Right cardiac atrium (tissue), 5 donors: ENCODE measurements at regions not wholly inside any gene's neighbourhood (a gene's known extent, or its start where the extent isn't known, plus 50 kb on each side); places are given as distances from the start of the nearest gene placed in this dataset.
"Not testable (repeated sequence)": the region's sequence is repeated elsewhere in the genome, so short reads cannot be mapped to it uniquely, and the experiment has no call there.

Source experiments
- ATAC-seq, 2 donors: fragments of 200-7000 bp; cut with Tn5 transposase; one replicate each; pipeline versions ENCODE4 v1.8.0 to v1.9.1; 2020; ENCODE audit warnings: moderate library complexity in 2 of 2, mild to moderate bottlenecking in 1 of 2
- DNase-seq, 3 donors: peaks; one replicate each; pipeline ENCODE4 v3.0.0-alpha.2; 2020
- H3K27ac ChIP-seq: one replicate; pipeline ENCODE4 v1.5.1; 2013; ENCODE audit warnings: mild to moderate bottlenecking, low read length, control low read depth, moderate library complexity
- H3K27me3 ChIP-seq: one replicate; pipeline ENCODE4 v1.6.1; 2013; ENCODE audit not compliant: control insufficient read depth, insufficient read depth
- H3K4me1 ChIP-seq: one replicate; pipeline ENCODE4 v1.6.1; 2013; ENCODE audit warnings: low read length; ENCODE audit not compliant: control insufficient read depth, insufficient read depth
- H3K4me3 ChIP-seq: one replicate; pipeline ENCODE4 v1.5.1; 2013; ENCODE audit warnings: low read length, control low read depth
- H3K9me3 ChIP-seq: one replicate; pipeline ENCODE4 v1.6.1; 2013; ENCODE audit warnings: low read length; ENCODE audit not compliant: control insufficient read depth
- WGBS: extraction: QIAGEN DNeasy Blood & Tissue Kit; methylation state at CpG from one replicate; pipeline ENCODE4 v1.1.7; 2013; 5-methylcytosine and 5-hydroxymethylcytosine counted together
- intact Hi-C, 4 donors: fragments of 100-400 bp; cut with DNase I; formaldehyde crosslinking; loops; one replicate each; pipeline versions ENCODE4 v1.11.0 to v1.14.0; 2022 to 2023
- donor health status: healthy with polysubstance abuse.
- donor health status: DM: no; HTN: yes; CAD: no.
- donor health status: DM: no; HTN: no; CAD: no.
- donor health status: DM: no; HTN: yes; CAD: no; lungs with severe emphysema.
- donor health status: DM: yes; HTN: yes; CAD: no.

- no peaks in the 10 kb centered on the region for H3K4me1 ChIP-seq
- H3K27me3 ChIP-seq: no peaks in the 10 kb centered on the region
- H3K27ac ChIP-seq: no peak overlapping the region
- 73% methylated on average over 5 of the region's 5 CpGs for WGBS
- peaks cover 4% of the 10 kb centered on the region for H3K9me3 ChIP-seq
- no peak overlapping the region for H3K4me3 ChIP-seq
- intact Hi-C loops: no loop called here
- no peak for DNase-seq
- no peak for ATAC-seq
These were observed 1239.1 kb downstream of the CDH12 start for GRCh38 chr5:21613971-21614488.

GRCh38 chr5:21603796-21604195, 1249.3 kb downstream of the CDH12 start:
- WGBS: 51% methylated on average over 2 of the region's 2 CpGs
- no peak for DNase-seq
- intact Hi-C loops: no loop called here
- H3K27ac ChIP-seq: no peak overlapping the region
- H3K27me3 ChIP-seq: no peaks in the 10 kb centered on the region
- H3K4me1 ChIP-seq: no peaks in the 10 kb centered on the region
- H3K9me3 ChIP-seq: peaks cover 2% of the 10 kb centered on the region
- no peak overlapping the region for H3K4me3 ChIP-seq
- ATAC-seq: no peak

- 93% methylated on average over 2 of the region's 2 CpGs for WGBS
- no peak overlapping the region for H3K4me3 ChIP-seq
- H3K4me1 ChIP-seq: no peaks in the 10 kb centered on the region
- intact Hi-C loops: no loop called here
- DNase-seq (no peak), ATAC-seq (no peak)
- H3K27me3 ChIP-seq: no peaks in the 10 kb centered on the region
- H3K9me3 ChIP-seq: peaks cover 3% of the 10 kb centered on the region
- no peak overlapping the region for H3K27ac ChIP-seq
These were observed 1258.6 kb downstream of the CDH12 start for GRCh38 chr5:21594566-21594965.

GRCh38 chr5:21593261-21593660, 1259.9 kb downstream of the CDH12 start:
- intact Hi-C loops: no loop called here
- DNase-seq (no peak), ATAC-seq (no peak)
- Histone ChIP-seq H3K27ac (no peak overlapping the region), H3K4me3 (no peak overlapping the region), H3K9me3 (peaks cover 3% of the 10 kb centered on the region), H3K4me1 (no peaks in the 10 kb centered on the region), H3K27me3 (no peaks in the 10 kb centered on the region)

- 74% methylated on average over 3 of the region's 3 CpGs for WGBS
- Histone ChIP-seq H3K27ac (no peak overlapping the region), H3K9me3 (peaks cover 2% of the 10 kb centered on the region), H3K27me3 (no peaks in the 10 kb centered on the region), H3K4me1 (no peaks in the 10 kb centered on the region), H3K4me3 (no peak overlapping the region)
- intact Hi-C loops: no loop called here
- ATAC-seq (no peak), DNase-seq (no peak)
These were observed 1271.6 kb downstream of the CDH12 start for GRCh38 chr5:21581508-21581907.

GRCh38 chr5:21574961-21575360, 1278.2 kb downstream of the CDH12 start:
- H3K27me3 ChIP-seq: no peaks in the 10 kb centered on the region
- DNase-seq: no peak
- intact Hi-C loops: no loop called here
- no peaks in the 10 kb centered on the region for H3K4me1 ChIP-seq
- ATAC-seq: no peak
- 66% methylated on average over 4 of the region's 4 CpGs for WGBS
- no peaks in the 10 kb centered on the region for H3K9me3 ChIP-seq
- no peak overlapping the region for H3K4me3 ChIP-seq
- no peak overlapping the region for H3K27ac ChIP-seq

GRCh38 chr5:21574438-21574837, 1278.7 kb downstream of the CDH12 start:
- DNase-seq (no peak), ATAC-seq (peak; percentile 79 to 91)
- Histone ChIP-seq H3K27ac (no peak overlapping the region), H3K4me3 (peak overlapping the region; percentile 38), H3K9me3 (no peaks in the 10 kb centered on the region), H3K27me3 (no peaks in the 10 kb centered on the region), H3K4me1 (no peaks in the 10 kb centered on the region)
- intact Hi-C loops: no loop called here
- WGBS: 44% methylated on average over 4 of the region's 4 CpGs

GRCh38 chr5:21573416-21574314, 1279.5 kb downstream of the CDH12 start:
- H3K4me1 ChIP-seq: no peaks in the 10 kb centered on the region
- H3K27me3 ChIP-seq: no peaks in the 10 kb centered on the region
- 54% methylated on average over 1 of the region's 1 CpG for WGBS
- DNase-seq (peak in 1 of 3 donors; percentile 53), ATAC-seq (peak; percentile 71 to 86)
- intact Hi-C loops: no loop called here
- H3K27ac ChIP-seq: no peak overlapping the region
- H3K9me3 ChIP-seq: no peaks in the 10 kb centered on the region
- peak overlapping the region; percentile 38 for H3K4me3 ChIP-seq

GRCh38 chr5:21571196-21571595, 1281.9 kb downstream of the CDH12 start:
- DNase-seq, H3K27me3 ChIP-seq, H3K27ac ChIP-seq, H3K4me3 ChIP-seq, intact Hi-C loops, H3K4me1 ChIP-seq, ATAC-seq, H3K9me3 ChIP-seq: not testable (repeated sequence)
- WGBS: 70% methylated on average over 1 of the region's 1 CpG

GRCh38 chr5:21559109-21559508, 1294.0 kb downstream of the CDH12 start:
- H3K27ac ChIP-seq, intact Hi-C loops, H3K4me3 ChIP-seq, ATAC-seq, H3K9me3 ChIP-seq, DNase-seq, H3K27me3 ChIP-seq, H3K4me1 ChIP-seq: not testable (repeated sequence)
- 75% methylated on average over 2 of the region's 2 CpGs for WGBS

- H3K9me3 ChIP-seq, DNase-seq, intact Hi-C loops, ATAC-seq, H3K4me1 ChIP-seq, H3K27me3 ChIP-seq, H3K4me3 ChIP-seq, H3K27ac ChIP-seq: not testable (repeated sequence)
- WGBS: 89% methylated on average over 2 of the region's 3 CpGs
These were observed 1300.9 kb downstream of the CDH12 start for GRCh38 chr5:21552263-21552662.
